Liver (tissue), 3 donors: ENCODE measurements at regions not wholly inside any gene's neighbourhood (a gene's known extent, or its start where the extent isn't known, plus 50 kb on each side); places are given as distances from the start of the nearest gene placed in this dataset.

Source experiments
- CTCF ChIP-seq: fragments of 150-350 bp; IDR thresholded peaks from 2 replicates; pipeline ENCODE4 v1.5.1; 2017; ENCODE audit warnings: improper control_type of control experiment, low read depth, low read length; ENCODE audit not compliant: missing input control
- HNF4A ChIP-seq, 2 donors: conservative IDR thresholded peaks; 2 replicates each; pipeline ENCODE4 v1.6.1; 2016; ENCODE audit warnings: antibody characterized with exemption in 2 of 2, mild to moderate bottlenecking in 2 of 2
- JUND ChIP-seq, 2 donors: IDR thresholded peaks; 2 replicates each; pipeline ENCODE4 v1.6.1; 2016; ENCODE audit warnings: antibody characterized with exemption in 2 of 2
- RAD21 ChIP-seq, 2 donors: IDR thresholded peaks; 2 replicates each; pipeline ENCODE4 v1.6.1; 2016; ENCODE audit warnings: antibody characterized with exemption in 2 of 2, mild to moderate bottlenecking in 2 of 2
- REST ChIP-seq: IDR thresholded peaks from 2 replicates; pipeline ENCODE4 v1.6.1; 2016; ENCODE audit warnings: antibody characterized with exemption, mild to moderate bottlenecking
- RXRA ChIP-seq, 2 donors: IDR thresholded peaks; 2 replicates each; pipeline ENCODE4 v1.6.1; 2017 to 2018; ENCODE audit warnings: antibody characterized with exemption in 2 of 2, mild to moderate bottlenecking in 1 of 2
- SP1 ChIP-seq: IDR thresholded peaks from 2 replicates; pipeline ENCODE4 v1.6.1; 2018; ENCODE audit warnings: antibody characterized with exemption, mild to moderate bottlenecking
- TAF1 ChIP-seq: conservative IDR thresholded peaks from 2 replicates; pipeline ENCODE4 v1.6.1; 2016; ENCODE audit warnings: antibody characterized with exemption, mild to moderate bottlenecking
- YY1 ChIP-seq: IDR thresholded peaks from 2 replicates; pipeline ENCODE4 v1.6.1; 2016; ENCODE audit warnings: antibody characterized with exemption, mild to moderate bottlenecking
- donor health status: healthy.
- donor health status: healthy.

- TF ChIP-seq REST = no peak
- TF ChIP-seq TAF1 = no peak
- no peak for TF ChIP-seq CTCF
- no peak for TF ChIP-seq HNF4A (conservative IDR thresholded peaks at IDR 0.05)
- no peak for TF ChIP-seq YY1
- no peak for TF ChIP-seq RXRA (IDR thresholded peaks at IDR 0.05)
- TF ChIP-seq JUND (IDR thresholded peaks at IDR 0.05) = no peak
- TF ChIP-seq SP1 = no peak
- no peak for TF ChIP-seq RAD21 (IDR thresholded peaks at IDR 0.05)
These were observed 194.4 kb upstream of the SNX7 start for GRCh38 chr1:98467122-98467521.
